IMR-90 (cell line): ENCODE measurements at regions not wholly inside any gene's neighbourhood (a gene's known extent, or its start where the extent isn't known, plus 50 kb on each side); places are given as distances from the start of the nearest gene placed in this dataset.
"Not testable (repeated sequence)": the region's sequence is repeated elsewhere in the genome, so short reads cannot be mapped to it uniquely, and the experiment has no call there.

Source experiments
- ATAC-seq: fragments of 200-7000 bp; cut with Tn5 transposase; 2 replicates; pipeline ENCODE4 v1.9.1; 2020; ENCODE audit warnings: low read depth, mild to moderate bottlenecking, moderate library complexity
- BruUV-seq: library from RNA; stranded (reverse); fragments of 400-500 nt; replicated peaks from 2 replicates; lab custom pipeline; 2021; lab: Mats Ljungman, UMichigan
- CTCF ChIA-PET: fragments of 300-600 bp; formaldehyde crosslinking; extraction: SDS; loops from one replicate; lab custom pipeline; 2021; ENCODE audit warnings: antibody characterized with exemption; lab: Yijun Ruan, JAX
- POLR2A ChIA-PET: fragments of 300-600 bp; sonication (Branson Sonifier 250); formaldehyde crosslinking; loops from one replicate; lab custom pipeline; 2022; ENCODE audit warnings: antibody characterized with exemption; ENCODE audit not compliant: unreplicated experiment; lab: Charles Lee
- DNase-seq: peaks from one replicate; pipeline ENCODE4 v3.0.0; 2013
- H2AFZ ChIP-seq: replicated peaks from 2 replicates; pipeline ENCODE3; 2013; ENCODE audit warnings: low read length, mild to moderate bottlenecking; ENCODE audit not compliant: poor library complexity
- H2AK5ac ChIP-seq: 2 replicates; pipeline ENCODE4 v1.6.1; 2013; ENCODE audit warnings: low read depth, low read length, inconsistent platforms
- H2AK9ac ChIP-seq: replicated peaks from 2 replicates; pipeline ENCODE3; 2013; ENCODE audit warnings: mild to moderate bottlenecking, low read depth, low read length, moderate library complexity; ENCODE audit not compliant: poor library complexity
- H2BK120ac ChIP-seq: 2 replicates; pipeline ENCODE4 v1.6.1; 2013; ENCODE audit warnings: low read depth, low read length, inconsistent platforms
- H2BK15ac ChIP-seq: 3 replicates; pipeline ENCODE4 v1.6.1; 2013; ENCODE audit warnings: low read depth, low read length, inconsistent platforms
- H2BK20ac ChIP-seq: 2 replicates; pipeline ENCODE4 v1.6.1; 2013; ENCODE audit warnings: low read depth, mild to moderate bottlenecking, inconsistent platforms, low read length, moderate library complexity
- H2BK5ac ChIP-seq: 2 replicates; pipeline ENCODE4 v1.6.1; 2013; ENCODE audit warnings: mild to moderate bottlenecking, low read depth, low read length, inconsistent platforms; ENCODE audit not compliant: poor library complexity, severe bottlenecking
- H3K14ac ChIP-seq: replicated peaks from 2 replicates; pipeline ENCODE4 v1.6.1; 2013; ENCODE audit warnings: low read depth, low read length, inconsistent platforms
- H3K18ac ChIP-seq: 2 replicates; pipeline ENCODE4 v1.6.1; 2013; ENCODE audit warnings: low read depth, low read length, control low read depth
- H3K23ac ChIP-seq: 2 replicates; pipeline ENCODE4 v1.6.1; 2013; ENCODE audit warnings: low read depth, low read length, inconsistent platforms
- H3K27ac ChIP-seq: 2 replicates; pipeline ENCODE4 v1.5.1; 2013; ENCODE audit warnings: mild to moderate bottlenecking, control low read depth, low read length; ENCODE audit not compliant: insufficient read depth
- H3K27me3 ChIP-seq: 2 replicates; pipeline ENCODE4 v1.6.1; 2013; ENCODE audit warnings: low read length; ENCODE audit not compliant: control insufficient read depth, insufficient read depth
- H3K36me3 ChIP-seq: 2 replicates; pipeline ENCODE4 v1.6.1; 2013; ENCODE audit warnings: low read length, mixed read lengths; ENCODE audit not compliant: control insufficient read depth, insufficient read depth
- H3K4ac ChIP-seq: 2 replicates; pipeline ENCODE4 v1.6.1; 2013; ENCODE audit warnings: low read depth, low read length, inconsistent platforms
- H3K4me1 ChIP-seq: 2 replicates; pipeline ENCODE4 v1.6.1; 2013; ENCODE audit warnings: low read length, mixed read lengths; ENCODE audit not compliant: control insufficient read depth, insufficient read depth
- H3K4me2 ChIP-seq: 2 replicates; pipeline ENCODE4 v1.6.1; 2013; ENCODE audit warnings: low read depth, mild to moderate bottlenecking, control low read depth, low read length, moderate library complexity
- H3K4me3 ChIP-seq: 2 replicates; pipeline ENCODE4 v1.5.1; 2013; ENCODE audit warnings: low read depth, mild to moderate bottlenecking, control low read depth, low read length, moderate library complexity; ENCODE audit not compliant: insufficient read depth
- H3K56ac ChIP-seq: 2 replicates; pipeline ENCODE4 v1.6.1; 2013; ENCODE audit warnings: low read length, inconsistent platforms; ENCODE audit not compliant: insufficient read depth; ENCODE audit errors: extremely low read depth
- H3K79me1 ChIP-seq, 2 experiments: 2 replicates each; pipeline ENCODE4 v1.6.1; 2013; ENCODE audit warnings: low read length in 2 of 2, inconsistent platforms in 1 of 2, low read depth in 1 of 2
- H3K9ac ChIP-seq: 2 replicates; pipeline ENCODE4 v1.6.1; 2013; ENCODE audit warnings: low read depth, low read length, control low read depth
- H3K9me1 ChIP-seq: 2 replicates; pipeline ENCODE4 v1.6.1; 2013; ENCODE audit warnings: low read length, inconsistent platforms; ENCODE audit not compliant: insufficient read depth
- H3K9me3 ChIP-seq: 2 replicates; pipeline ENCODE4 v1.6.1; 2013; ENCODE audit warnings: low read length; ENCODE audit not compliant: control insufficient read depth, insufficient read depth
- H4K20me1 ChIP-seq: 2 replicates; pipeline ENCODE4 v1.6.1; 2013; ENCODE audit warnings: low read length, inconsistent platforms; ENCODE audit not compliant: insufficient read depth
- H4K5ac ChIP-seq: 2 replicates; pipeline ENCODE4 v1.6.1; 2013; ENCODE audit warnings: mild to moderate bottlenecking, low read depth, low read length, control low read depth
- H4K8ac ChIP-seq, 2 experiments: 2 replicates each; pipeline ENCODE4 v1.6.1; 2013; ENCODE audit warnings: low read depth in 2 of 2, low read length in 2 of 2, control low read depth in 1 of 2, inconsistent platforms in 1 of 2
- H4K91ac ChIP-seq: 2 replicates; pipeline ENCODE4 v1.6.1; 2013; ENCODE audit warnings: low read depth, low read length, inconsistent platforms; ENCODE audit not compliant: insufficient read depth
- WGBS, 2 experiments: methylation state at CpG; one replicate each; pipeline versions ENCODE4 v1.1.5 to v1.1.7; 2013; ENCODE audit warnings: missing lambda C conversion rate in 2 of 2; ENCODE audit not compliant: insufficient read length in 1 of 2; ENCODE audit errors: extremely low coverage in 2 of 2; 5-methylcytosine and 5-hydroxymethylcytosine counted together
- dilution Hi-C: fragments of 300-500 bp; cut with HindIII; formaldehyde crosslinking; loops from one replicate; pipeline ENCODE4 v1.14.3; 2018; ENCODE audit warnings: low sequenced_read_pairs; ENCODE audit not compliant: unreplicated experiment
- in situ Hi-C: fragments of 300-500 bp; cut with MboI; formaldehyde crosslinking; loops from 3 replicates; pipeline ENCODE4 v1.14.3; 2019; ENCODE audit warnings: low sequenced_read_pairs, inconsistent platforms, mixed read lengths
- intact Hi-C: fragments of 100-400 bp; cut with micrococcal nuclease; formaldehyde crosslinking; loops from 2 replicates; pipeline ENCODE4 v1.10.0; 2022

DNA sequence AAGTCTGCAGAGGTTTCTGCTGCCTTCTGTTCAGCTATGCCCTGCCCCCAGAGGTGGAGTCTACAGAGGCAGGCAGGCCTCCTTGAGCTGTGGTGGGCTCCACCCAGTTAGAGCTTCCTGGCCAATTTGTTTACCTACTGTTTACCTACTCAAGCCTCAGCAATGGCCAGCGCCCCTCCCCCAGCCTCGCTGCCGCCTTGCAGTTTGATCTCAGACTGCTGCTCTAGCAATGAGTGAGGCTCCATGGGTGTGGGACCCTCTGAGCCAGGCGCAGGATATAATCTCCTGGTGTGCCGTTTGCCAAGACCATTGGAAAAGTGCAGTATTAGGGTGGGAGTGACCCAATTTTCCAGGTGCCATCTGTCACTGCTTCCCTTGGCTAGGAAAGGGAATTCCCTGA lies 1024.9 kb downstream of the PRIM2 start:
- POLR2A ChIA-PET, H3K9me3 ChIP-seq, H2AK9ac ChIP-seq, H3K9ac ChIP-seq, H3K4me1 ChIP-seq, BruUV-seq, H3K27me3 ChIP-seq, H2AK5ac ChIP-seq, H3K4me2 ChIP-seq, dilution Hi-C loops, DNase-seq, H2AFZ ChIP-seq, H4K20me1 ChIP-seq, H2BK15ac ChIP-seq, H4K8ac ChIP-seq, H3K56ac ChIP-seq, H3K4me3 ChIP-seq, H4K91ac ChIP-seq, H3K9me1 ChIP-seq, in situ Hi-C loops, ATAC-seq, H4K5ac ChIP-seq, H3K23ac ChIP-seq, H2BK5ac ChIP-seq, CTCF ChIA-PET, intact Hi-C loops, H3K36me3 ChIP-seq, H3K4ac ChIP-seq, H3K27ac ChIP-seq, H3K14ac ChIP-seq, H3K18ac ChIP-seq, H2BK120ac ChIP-seq, H2BK20ac ChIP-seq, H3K79me1 ChIP-seq: not testable (repeated sequence)
- no CpG with 5 or more reads among the region's 5 CpGs for WGBS, 2 experiments

DNA sequence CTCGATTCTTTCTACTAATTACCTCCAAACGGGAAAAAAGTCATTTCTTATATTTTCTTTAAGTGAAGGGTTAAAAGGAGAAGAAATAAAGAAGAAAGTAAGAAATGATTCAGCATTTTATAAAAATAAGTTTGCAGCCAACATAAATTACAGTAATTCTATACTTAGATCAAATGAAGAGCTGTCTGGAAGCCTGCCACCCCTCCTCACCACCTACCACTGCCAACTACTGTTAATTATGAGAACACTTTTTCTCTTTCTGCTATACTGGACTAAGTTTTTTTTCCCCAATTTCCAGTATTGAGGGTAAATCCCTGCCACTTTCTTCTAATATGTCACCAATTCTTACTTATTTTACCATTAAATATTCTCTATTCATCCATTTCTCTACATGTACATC lies 1030.1 kb downstream of the PRIM2 start:
- in situ Hi-C loops, H3K27me3 ChIP-seq: not testable (repeated sequence)
- CTCF ChIA-PET = interaction anchor here (0.6 kb wide), 1 partner anchor 59 kb away, joined by 3 read pairs; no protein-coding TSS in a partner anchor

More for the DNA sequence above, 1030.1 kb downstream of the PRIM2 start:
- H3K36me3 ChIP-seq, DNase-seq, intact Hi-C loops, H2BK5ac ChIP-seq, H3K23ac ChIP-seq, H4K20me1 ChIP-seq, H3K14ac ChIP-seq, H3K4me1 ChIP-seq, H3K79me1 ChIP-seq, ATAC-seq, H3K9me1 ChIP-seq, H3K9ac ChIP-seq, H3K56ac ChIP-seq, H4K91ac ChIP-seq, H2AFZ ChIP-seq, H4K5ac ChIP-seq, POLR2A ChIA-PET, H3K4me3 ChIP-seq, H3K9me3 ChIP-seq, BruUV-seq, H3K27ac ChIP-seq, H3K4ac ChIP-seq, H2AK9ac ChIP-seq, H2BK20ac ChIP-seq, H3K4me2 ChIP-seq, H2BK120ac ChIP-seq, H3K18ac ChIP-seq, H4K8ac ChIP-seq, H2BK15ac ChIP-seq, H2AK5ac ChIP-seq, dilution Hi-C loops: not testable (repeated sequence)
- no CpG with 5 or more reads among the region's 2 CpGs for WGBS, 2 experiments
